GM12878 (cell line): ENCODE measurements at regions not wholly inside any gene's neighbourhood (a gene's known extent, or its start where the extent isn't known, plus 50 kb on each side); places are given as distances from the start of the nearest gene placed in this dataset.

Experiments used
- CHD2 ChIP-seq: IDR thresholded peaks from 2 replicates; pipeline ENCODE4 v1.6.1; 2011; ENCODE audit warnings: low read depth, low read length, improper control_type of control experiment, borderline replicate concordance
- CTCF ChIP-seq, 3 experiments: IDR thresholded peaks in 2 of 3; conservative IDR thresholded peaks in 1 of 3; 2 replicates each; pipeline ENCODE4 v1.5.1; 2011; ENCODE audit warnings: low read depth in 3 of 3, low read length in 3 of 3, mild to moderate bottlenecking in 3 of 3, control low read depth in 2 of 3, moderate library complexity in 2 of 3, inconsistent platforms in 1 of 3, mixed read lengths in 1 of 3; ENCODE audit not compliant: control insufficient read depth in 2 of 3, insufficient read depth in 1 of 3; ENCODE audit errors: extremely low read depth in 1 of 3
- FOXK2 ChIP-seq: fragments of 450-650 bp; IDR thresholded peaks from 2 replicates; pipeline ENCODE4 v1.6.1; 2017; ENCODE audit warnings: mild to moderate bottlenecking, moderate library complexity

DNA sequence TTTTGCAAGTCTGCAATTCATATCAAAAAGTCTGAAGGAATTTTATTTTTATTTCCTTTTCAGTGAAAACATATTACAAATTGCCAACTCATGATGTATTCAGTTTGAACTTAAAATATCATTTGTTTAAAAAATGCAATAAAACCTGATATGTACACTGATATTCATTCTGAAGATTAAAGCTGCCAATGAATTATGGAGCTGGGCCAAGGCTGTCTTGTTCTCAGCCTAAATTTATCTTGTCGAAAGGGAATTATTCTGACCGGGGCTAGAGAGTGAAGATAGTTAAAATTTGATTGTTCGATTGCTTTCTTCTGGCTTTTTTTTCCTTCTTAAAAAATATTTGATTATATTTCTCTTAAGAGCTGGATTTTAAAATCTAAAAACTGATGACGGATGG lies 54.0 kb upstream of the RBFOX1 start:
- TF ChIP-seq CTCF (IDR thresholded peaks at IDR 0.05 in 2 of 3, conservative IDR thresholded peaks at IDR 0.05 in 1 of 3; ENCODE audit: control insufficient read depth in 2 of 3, extremely low read depth in 1 of 3, insufficient read depth in 1 of 3, low read depth in 3 of 3, low read length in 3 of 3) (no peak), FOXK2 (no peak), CHD2 (no peak)
